Tongue (tissue), 1 donor: ENCODE measurements at regions not wholly inside any gene's neighbourhood (a gene's known extent, or its start where the extent isn't known, plus 50 kb on each side); places are given as distances from the start of the nearest gene placed in this dataset.
A peak's percentile ranks its signal among the peaks of the same experiment; 100 is the strongest.

Experiments used
- DNase-seq: peaks from one replicate; pipeline ENCODE4 v3.0.0-alpha.2; 2015

GRCh38 chr3:44092497-44092896 lies 149.2 kb upstream of the TOPAZ1 start:
- no peak for DNase-seq

GRCh38 chr3:44093531-44093930 lies 148.2 kb upstream of the TOPAZ1 start:
- no peak for DNase-seq

- no peak for DNase-seq
These were observed 142.8 kb upstream of the TOPAZ1 start for GRCh38 chr3:44098656-44099415.

- no peak for DNase-seq
These were observed 142.0 kb upstream of the TOPAZ1 start for GRCh38 chr3:44099566-44100297.

GRCh38 chr3:44100298-44100695 lies 141.4 kb upstream of the TOPAZ1 start:
- no peak for DNase-seq

GRCh38 chr3:44104043-44104442 lies 137.6 kb upstream of the TOPAZ1 start:
- no peak for DNase-seq

- no peak for DNase-seq
These were observed 136.9 kb upstream of the TOPAZ1 start for GRCh38 chr3:44104668-44105321.

- DNase-seq, result no peak
These were observed 136.1 kb upstream of the TOPAZ1 start for GRCh38 chr3:44105571-44105970.

- peak; percentile 59 for DNase-seq
These were observed 134.9 kb upstream of the TOPAZ1 start for GRCh38 chr3:44106756-44107155.

GRCh38 chr3:44108481-44108880 lies 133.2 kb upstream of the TOPAZ1 start:
- DNase-seq, result no peak

- DNase-seq, result peak; percentile 74
These were observed 131.8 kb upstream of the TOPAZ1 start for GRCh38 chr3:44109771-44110361.

- DNase-seq, result no peak
These were observed 131.0 kb upstream of the TOPAZ1 start for GRCh38 chr3:44110648-44111047.

- no peak for DNase-seq
These were observed 130.2 kb upstream of the TOPAZ1 start for GRCh38 chr3:44111482-44111881.

- peak; percentile 71 for DNase-seq
These were observed 127.5 kb upstream of the TOPAZ1 start for GRCh38 chr3:44114142-44114541.

GRCh38 chr3:44117239-44117638 lies 124.4 kb upstream of the TOPAZ1 start:
- DNase-seq, result no peak

- DNase-seq, result no peak
These were observed 124.0 kb upstream of the TOPAZ1 start for GRCh38 chr3:44117736-44118135.

- peak; percentile 63 for DNase-seq
These were observed 120.7 kb upstream of the TOPAZ1 start for GRCh38 chr3:44120721-44121582.

- no peak for DNase-seq
These were observed 116.4 kb upstream of the TOPAZ1 start for GRCh38 chr3:44125246-44125645.

- no peak for DNase-seq
These were observed 115.8 kb upstream of the TOPAZ1 start for GRCh38 chr3:44125882-44126281.

- no peak for DNase-seq
These were observed 113.5 kb upstream of the TOPAZ1 start for GRCh38 chr3:44128057-44128775.

GRCh38 chr3:44130249-44130648 lies 111.4 kb upstream of the TOPAZ1 start:
- DNase-seq, result no peak
